ENCODE measurements at regions not wholly inside any gene's neighbourhood (a gene's known extent, or its start where the extent isn't known, plus 50 kb on each side); places are given as distances from the start of the nearest gene placed in this dataset.
"Not testable (repeated sequence)": the region's sequence is repeated elsewhere in the genome, so short reads cannot be mapped to it uniquely, and the experiment has no call there.

DNA sequence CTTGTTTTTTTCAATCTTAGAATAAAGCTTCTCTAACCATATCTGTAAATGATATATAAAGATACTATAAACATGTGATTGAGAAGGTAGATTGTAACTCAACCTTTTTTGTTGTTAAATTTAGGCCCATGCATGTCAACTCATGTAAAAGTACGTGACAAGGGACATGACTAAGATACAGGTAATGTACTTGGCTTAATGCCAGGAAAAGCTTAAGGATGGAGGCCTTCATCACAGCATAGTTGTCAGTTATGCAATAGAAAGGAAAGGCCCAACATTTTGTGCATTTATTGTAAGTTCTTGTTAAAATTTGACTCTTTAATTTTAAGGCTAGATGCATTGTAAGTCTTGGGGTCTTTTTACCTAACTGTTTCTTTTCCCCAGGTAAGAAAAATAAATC lies 305.1 kb downstream of the LTN1 start:
- no peak for DNase-seq (ENCODE audit: extremely low spot score in 2 of 2)
- Histone ChIP-seq H3K27ac (no peak overlapping the region), H3K4me1 (no peaks in the 10 kb centered on the region), H3K9me3 (no peaks in the 10 kb centered on the region), H3K36me3 (no peaks in the 10 kb centered on the region), H3K27me3 (no peaks in the 10 kb centered on the region), H3K4me3 (no peak overlapping the region)
- intact Hi-C loops (cut with DNase I): no loop called here
- TF ChIP-seq POLR2A (IDR thresholded peaks at IDR 0.05) (no peak), POLR2AphosphoS5 (IDR thresholded peaks at IDR 0.05; ENCODE audit: insufficient read depth in 1 of 2, low read depth in 1 of 2) (peak in 1 of 2 donors; percentile 58)

DNA sequence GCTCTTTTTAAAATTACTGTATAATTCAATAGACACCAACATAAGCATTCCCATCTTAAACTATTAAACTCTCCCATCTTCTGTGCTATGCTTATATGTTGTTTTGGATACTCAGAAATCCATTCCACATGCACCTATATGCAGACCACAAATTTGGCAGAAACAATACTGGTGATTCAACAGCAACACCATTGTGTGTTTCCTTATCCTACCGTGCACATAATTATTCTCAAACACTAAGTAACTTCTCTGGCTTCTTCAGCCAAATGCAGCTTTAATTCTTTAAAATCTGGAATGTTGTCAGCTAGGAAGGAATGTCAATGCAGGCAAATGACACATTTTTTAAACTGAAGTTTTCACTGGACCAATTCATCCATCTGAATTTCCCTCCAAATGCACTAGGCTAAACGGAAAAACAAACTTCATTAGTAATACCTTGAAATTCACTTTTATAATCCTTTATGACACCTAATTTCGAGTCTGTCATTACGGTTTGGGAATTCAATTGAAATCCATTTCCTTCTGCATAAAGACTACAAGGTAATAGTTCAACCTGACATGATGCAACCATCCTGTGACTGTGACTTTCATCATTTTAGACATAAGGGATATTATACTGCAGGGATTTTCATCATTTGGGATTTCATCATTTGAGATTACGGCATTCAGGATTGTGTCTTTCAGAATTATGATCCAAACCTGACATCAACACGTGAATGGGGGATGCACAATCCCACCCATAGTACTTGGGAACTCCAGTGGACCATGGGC lies 308.5 kb downstream of the LTN1 start:
- Histone ChIP-seq H3K9me3 (no peaks in the 10 kb centered on the region), H3K27me3 (no peaks in the 10 kb centered on the region), H3K4me3 (no peak overlapping the region), H3K36me3 (no peaks in the 10 kb centered on the region), H3K4me1 (no peaks in the 10 kb centered on the region), H3K27ac (no peak overlapping the region)
- no peak for TF ChIP-seq CTCF (IDR thresholded peaks at IDR 0.05)
- peak in 1 of 2 donors; percentile 19 for TF ChIP-seq POLR2AphosphoS5 (IDR thresholded peaks at IDR 0.05; ENCODE audit: insufficient read depth in 1 of 2, low read depth in 1 of 2)
- TF ChIP-seq POLR2A (IDR thresholded peaks at IDR 0.05): no peak
- intact Hi-C loops (cut with DNase I): no loop called here
- DNase-seq (ENCODE audit: extremely low spot score in 2 of 2): no peak

GRCh38 chr21:28682884-28683283 lies 309.8 kb downstream of the LTN1 start:
- H3K9me3 ChIP-seq; DNase-seq (ENCODE audit: extremely low spot score in 2 of 2); H3K27ac ChIP-seq; H3K27me3 ChIP-seq; intact Hi-C loops (cut with DNase I); H3K4me1 ChIP-seq; H3K4me3 ChIP-seq; H3K36me3 ChIP-seq: not testable (repeated sequence)

DNA sequence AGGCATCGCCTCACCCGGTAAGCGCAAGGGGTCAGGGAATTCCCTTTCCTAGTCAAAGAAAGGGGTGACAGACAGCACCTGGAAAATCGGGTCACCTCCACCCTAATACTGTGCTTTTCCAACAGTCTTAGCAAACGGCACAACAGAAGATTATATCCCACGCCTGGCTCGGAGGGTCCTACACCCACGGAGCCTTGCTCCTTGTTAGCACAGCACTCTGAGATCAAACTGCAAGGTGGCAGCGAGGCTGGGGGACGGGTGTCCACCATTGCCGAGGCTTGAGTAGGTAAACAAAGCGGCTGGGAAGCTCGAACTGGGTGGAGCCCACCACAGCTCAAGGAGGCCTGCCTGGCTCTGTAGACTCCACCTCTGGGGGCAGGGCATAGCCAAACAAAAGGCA lies 315.6 kb downstream of the LTN1 start:
- H3K27me3 ChIP-seq; DNase-seq (ENCODE audit: extremely low spot score in 2 of 2); H3K9me3 ChIP-seq; H3K4me3 ChIP-seq; H3K27ac ChIP-seq; intact Hi-C loops (cut with DNase I); H3K36me3 ChIP-seq: not testable (repeated sequence)
- H3K4me1 ChIP-seq: peaks cover 32% of the 10 kb centered on the region

GRCh38 chr21:28675331-28676041 lies 317.2 kb downstream of the LTN1 start:
- H3K4me1 ChIP-seq: peaks cover 42% of the 10 kb centered on the region
- intact Hi-C loops (cut with DNase I): no loop called here
- H3K27ac ChIP-seq: peak overlapping the region; percentile 65
- no peaks in the 10 kb centered on the region for H3K27me3 ChIP-seq
- H3K4me3 ChIP-seq: no peak overlapping the region
- H3K9me3 ChIP-seq: no peaks in the 10 kb centered on the region
- no peak for DNase-seq (ENCODE audit: extremely low spot score in 2 of 2)
- no peak for TF ChIP-seq POLR2A (IDR thresholded peaks at IDR 0.05)
- TF ChIP-seq POLR2AphosphoS5 (IDR thresholded peaks at IDR 0.05; ENCODE audit: insufficient read depth in 1 of 2, low read depth in 1 of 2): peak in 1 of 2 donors; percentile 81
- H3K36me3 ChIP-seq: no peaks in the 10 kb centered on the region

DNA sequence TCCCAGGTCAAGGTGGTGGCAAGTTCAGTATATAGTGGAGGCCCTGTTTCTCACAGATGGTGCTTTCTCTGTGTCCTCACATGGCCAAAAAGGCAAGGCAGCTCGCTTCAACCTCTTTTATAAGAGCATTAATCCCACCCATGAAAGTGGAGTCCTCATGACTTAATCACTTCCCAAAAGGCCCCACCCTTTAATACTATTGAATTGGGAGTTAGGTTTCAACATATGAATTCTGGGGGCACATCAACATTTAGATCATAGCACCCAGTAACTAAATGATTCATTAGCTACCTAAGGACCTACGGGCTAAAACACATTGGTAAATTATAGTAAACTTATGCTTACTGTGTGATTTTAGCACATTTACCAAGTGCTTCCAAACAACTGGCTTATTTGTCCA lies 317.9 kb downstream of the LTN1 start:
- peaks cover 42% of the 10 kb centered on the region for H3K4me1 ChIP-seq
- DNase-seq (ENCODE audit: extremely low spot score in 2 of 2): no peak
- intact Hi-C loops (cut with DNase I): no loop called here
- no peak overlapping the region for H3K4me3 ChIP-seq
- no peaks in the 10 kb centered on the region for H3K9me3 ChIP-seq
- no peak for TF ChIP-seq POLR2AphosphoS5 (IDR thresholded peaks at IDR 0.05; ENCODE audit: insufficient read depth in 1 of 2, low read depth in 1 of 2)
- no peak for TF ChIP-seq CTCF (IDR thresholded peaks at IDR 0.05)
- TF ChIP-seq POLR2A (IDR thresholded peaks at IDR 0.05): no peak
- H3K27ac ChIP-seq: peak overlapping the region; percentile 65
- H3K27me3 ChIP-seq: no peaks in the 10 kb centered on the region
- no peaks in the 10 kb centered on the region for H3K36me3 ChIP-seq

All from vagina (tissue), 2 donors.